CD4-positive, CD25-positive, alpha-beta regulatory T cell (primary cell): ENCODE measurements at regions not wholly inside any gene's neighbourhood (a gene's known extent, or its start where the extent isn't known, plus 50 kb on each side); places are given as distances from the start of the nearest gene placed in this dataset.
"Not testable (repeated sequence)": the region's sequence is repeated elsewhere in the genome, so short reads cannot be mapped to it uniquely, and the experiment has no call there.

Experiments used
- ATAC-seq, 2 donors: fragments of 150-1000 bp; cut with Tn5 transposase; one replicate each; pipeline ENCODE4 v1.10.0; 2021; ENCODE audit warnings: low read depth in 2 of 2, moderate number of reproducible peaks in 2 of 2, moderate library complexity in 1 of 2
- DNase-seq, 3 donors: peaks; one replicate each; pipeline versions ENCODE4 v3.0.0 to v3.0.0-alpha.2; 2012 to 2022; ENCODE audit warnings: mixed read lengths in 1 of 3
- H3K27ac ChIP-seq: one replicate; pipeline ENCODE4 v1.7.0; 2013; ENCODE audit warnings: mild to moderate bottlenecking, low read length; ENCODE audit not compliant: insufficient read depth, poor library complexity, severe bottlenecking
- H3K27me3 ChIP-seq: one replicate; pipeline ENCODE4 v1.7.0; 2013; ENCODE audit warnings: low read length; ENCODE audit not compliant: control insufficient read depth, insufficient read depth
- H3K36me3 ChIP-seq: one replicate; pipeline ENCODE4 v1.7.0; 2013; ENCODE audit warnings: mild to moderate bottlenecking, low read length, moderate library complexity; ENCODE audit not compliant: control insufficient read depth, insufficient read depth
- H3K4me1 ChIP-seq: 2 replicates; pipeline ENCODE4 v1.7.0; 2013; ENCODE audit warnings: mild to moderate bottlenecking, low read length; ENCODE audit not compliant: insufficient read depth, control insufficient read depth, poor library complexity, severe bottlenecking
- H3K4me3 ChIP-seq: one replicate; pipeline ENCODE4 v1.7.0; 2013; ENCODE audit warnings: low read depth, mild to moderate bottlenecking, low read length, moderate library complexity
- H3K9me3 ChIP-seq, 2 experiments: 1 replicate in 1 of 2; 2 replicates in 1 of 2; pipeline ENCODE4 v1.7.0; 2013; ENCODE audit warnings: low read length in 2 of 2, mild to moderate bottlenecking in 1 of 2, moderate library complexity in 1 of 2; ENCODE audit not compliant: control insufficient read depth in 2 of 2
- H3K27ac Mint-ChIP-seq, 3 donors: one replicate each; pipeline ENCODE4 v1.8.0; 2020 to 2022; ENCODE audit warnings: mild to moderate bottlenecking in 3 of 3, mixed read lengths in 3 of 3, moderate library complexity in 2 of 3
- H3K27me3 Mint-ChIP-seq: one replicate; pipeline ENCODE4 v1.8.0; 2022; ENCODE audit warnings: mild to moderate bottlenecking, mixed read lengths
- H3K36me3 Mint-ChIP-seq: one replicate; pipeline ENCODE4 v1.8.0; 2020; ENCODE audit warnings: mixed read lengths
- H3K4me1 Mint-ChIP-seq, 4 donors: one replicate each; pipeline ENCODE4 v1.8.0; 2020 to 2022; ENCODE audit warnings: mixed read lengths in 4 of 4, mild to moderate bottlenecking in 1 of 4
- H3K4me3 Mint-ChIP-seq, 4 donors: one replicate each; pipeline ENCODE4 v1.8.0; 2020 to 2022; ENCODE audit warnings: mild to moderate bottlenecking in 4 of 4, mixed read lengths in 4 of 4, moderate library complexity in 3 of 4
- H3K9me3 Mint-ChIP-seq, 7 donors: one replicate each; pipeline ENCODE4 v1.8.0; 2020 to 2022; ENCODE audit warnings: mixed read lengths in 7 of 7, mild to moderate bottlenecking in 3 of 7, moderate library complexity in 2 of 7

- peak overlapping the region; percentile 18 for H3K27ac ChIP-seq
- no peaks in the 10 kb centered on the region for H3K27me3 ChIP-seq
- H3K4me3 ChIP-seq, result no peak overlapping the region
- DNase-seq (no peak), ATAC-seq (no peak)
- Mint-ChIP-seq H3K27ac (peak overlapping the region in 1 of 3 donors; percentile 97), H3K4me1 (peaks cover 39 to 73% (median 46%) of the 10 kb centered on the region in 4 donors), H3K27me3 (no peaks in the 10 kb centered on the region), H3K4me3 (peak overlapping the region in 1 of 4 donors; percentile 60), H3K36me3 (peaks cover 4% of the 10 kb centered on the region), H3K9me3 (peaks cover 0 to 23% (median 3%) of the 10 kb centered on the region in 7 donors)
- H3K4me1 ChIP-seq, result peaks cover 40% of the 10 kb centered on the region
- H3K9me3 ChIP-seq, result peaks cover 2 to 19% of the 10 kb centered on the region in 2 experiments
- no peaks in the 10 kb centered on the region for H3K36me3 ChIP-seq
Observed at GRCh38 chr12:92393504-92393903, 247.9 kb upstream of the BTG1 start.

- H3K27me3 Mint-ChIP-seq, H3K27me3 ChIP-seq, H3K4me3 ChIP-seq, H3K27ac ChIP-seq, H3K36me3 Mint-ChIP-seq, H3K36me3 ChIP-seq, H3K4me3 Mint-ChIP-seq, DNase-seq, ATAC-seq: not testable (repeated sequence)
- Histone ChIP-seq H3K4me1 (peaks cover 25% of the 10 kb centered on the region), H3K9me3 (peaks cover 2 to 19% of the 10 kb centered on the region in 2 experiments)
- peaks cover 27 to 69% (median 31%) of the 10 kb centered on the region in 4 donors for H3K4me1 Mint-ChIP-seq
- peak overlapping the region in 2 of 3 donors; percentile 23 to 74 for H3K27ac Mint-ChIP-seq
- H3K9me3 Mint-ChIP-seq, result peaks cover 0 to 23% (median 3%) of the 10 kb centered on the region in 7 donors
Observed at GRCh38 chr12:92391726-92392125, 246.1 kb upstream of the BTG1 start.

GRCh38 chr12:92389466-92389865 is 243.8 kb upstream of the BTG1 start:
- peaks cover 2 to 18% of the 10 kb centered on the region in 2 experiments for H3K9me3 ChIP-seq
- Mint-ChIP-seq H3K4me1 (peaks cover 9 to 55% (median 18%) of the 10 kb centered on the region in 4 donors), H3K9me3 (peaks cover 0 to 18% (median 3%) of the 10 kb centered on the region in 7 donors), H3K27ac (no peak overlapping the region), H3K27me3 (no peaks in the 10 kb centered on the region), H3K4me3 (no peak overlapping the region), H3K36me3 (peaks cover 4% of the 10 kb centered on the region)
- no peaks in the 10 kb centered on the region for H3K27me3 ChIP-seq
- H3K4me1 ChIP-seq, result peaks cover 4% of the 10 kb centered on the region
- H3K4me3 ChIP-seq, result no peak overlapping the region
- H3K27ac ChIP-seq, result no peak overlapping the region
- DNase-seq (no peak), ATAC-seq (no peak)
- H3K36me3 ChIP-seq, result no peaks in the 10 kb centered on the region

GRCh38 chr12:92385296-92385695 is 239.7 kb upstream of the BTG1 start:
- Histone ChIP-seq H3K4me3 (no peak overlapping the region), H3K27me3 (no peaks in the 10 kb centered on the region), H3K9me3 (no peaks in the 10 kb centered on the region), H3K27ac (no peak overlapping the region), H3K36me3 (no peaks in the 10 kb centered on the region), H3K4me1 (peaks cover 3% of the 10 kb centered on the region)
- Mint-ChIP-seq H3K4me3 (no peak overlapping the region), H3K9me3 (peaks cover 0 to 2% (median 0%) of the 10 kb centered on the region in 7 donors), H3K27ac (no peak overlapping the region), H3K27me3 (no peaks in the 10 kb centered on the region), H3K36me3 (peaks cover 4% of the 10 kb centered on the region), H3K4me1 (peaks cover 0 to 58% (median 19%) of the 10 kb centered on the region in 4 donors)
- ATAC-seq, result no peak
- no peak for DNase-seq

- Histone ChIP-seq H3K27me3 (no peaks in the 10 kb centered on the region), H3K4me1 (peaks cover 6% of the 10 kb centered on the region), H3K36me3 (no peaks in the 10 kb centered on the region), H3K4me3 (no peak overlapping the region), H3K27ac (no peak overlapping the region), H3K9me3 (no peaks in the 10 kb centered on the region)
- peaks cover 0 to 2% (median 0%) of the 10 kb centered on the region in 7 donors for H3K9me3 Mint-ChIP-seq
- no peaks in the 10 kb centered on the region for H3K27me3 Mint-ChIP-seq
- peaks cover 4% of the 10 kb centered on the region for H3K36me3 Mint-ChIP-seq
- ATAC-seq (no peak), DNase-seq (no peak)
- peak overlapping the region in 1 of 3 donors; percentile 23 for H3K27ac Mint-ChIP-seq
- peaks cover 4 to 65% (median 26%) of the 10 kb centered on the region in 4 donors for H3K4me1 Mint-ChIP-seq
- no peak overlapping the region for H3K4me3 Mint-ChIP-seq
Observed at GRCh38 chr12:92384571-92384970, 238.9 kb upstream of the BTG1 start.

GRCh38 chr12:92382383-92382878 is 236.8 kb upstream of the BTG1 start:
- peaks cover 0 to 7% (median 0%) of the 10 kb centered on the region in 7 donors for H3K9me3 Mint-ChIP-seq
- H3K27me3 Mint-ChIP-seq, result no peaks in the 10 kb centered on the region
- H3K4me3 ChIP-seq, result no peak overlapping the region
- no peaks in the 10 kb centered on the region for H3K27me3 ChIP-seq
- no peak overlapping the region for H3K27ac Mint-ChIP-seq
- no peaks in the 10 kb centered on the region for H3K36me3 ChIP-seq
- H3K4me1 Mint-ChIP-seq, result peaks cover 23 to 72% (median 42%) of the 10 kb centered on the region in 4 donors
- H3K27ac ChIP-seq, result no peak overlapping the region
- no peaks in the 10 kb centered on the region for H3K9me3 ChIP-seq
- no peak for ATAC-seq
- peaks cover 4% of the 10 kb centered on the region for H3K36me3 Mint-ChIP-seq
- H3K4me3 Mint-ChIP-seq, result no peak overlapping the region
- peaks cover 22% of the 10 kb centered on the region for H3K4me1 ChIP-seq
- no peak for DNase-seq

- Histone ChIP-seq H3K9me3 (no peaks in the 10 kb centered on the region), H3K4me1 (peaks cover 22% of the 10 kb centered on the region), H3K27me3 (no peaks in the 10 kb centered on the region), H3K36me3 (no peaks in the 10 kb centered on the region), H3K27ac (no peak overlapping the region), H3K4me3 (no peak overlapping the region)
- H3K36me3 Mint-ChIP-seq, result peaks cover 4% of the 10 kb centered on the region
- no peak overlapping the region for H3K4me3 Mint-ChIP-seq
- H3K9me3 Mint-ChIP-seq, result peaks cover 0 to 7% (median 0%) of the 10 kb centered on the region in 7 donors
- H3K27me3 Mint-ChIP-seq, result no peaks in the 10 kb centered on the region
- no peak for ATAC-seq
- DNase-seq, result no peak
- H3K4me1 Mint-ChIP-seq, result peaks cover 23 to 72% (median 39%) of the 10 kb centered on the region in 4 donors
- H3K27ac Mint-ChIP-seq, result no peak overlapping the region
Observed at GRCh38 chr12:92381856-92382255, 236.2 kb upstream of the BTG1 start.
